ENCODE measurements at regions not wholly inside any gene's neighbourhood (a gene's known extent, or its start where the extent isn't known, plus 50 kb on each side); places are given as distances from the start of the nearest gene placed in this dataset.

DNA sequence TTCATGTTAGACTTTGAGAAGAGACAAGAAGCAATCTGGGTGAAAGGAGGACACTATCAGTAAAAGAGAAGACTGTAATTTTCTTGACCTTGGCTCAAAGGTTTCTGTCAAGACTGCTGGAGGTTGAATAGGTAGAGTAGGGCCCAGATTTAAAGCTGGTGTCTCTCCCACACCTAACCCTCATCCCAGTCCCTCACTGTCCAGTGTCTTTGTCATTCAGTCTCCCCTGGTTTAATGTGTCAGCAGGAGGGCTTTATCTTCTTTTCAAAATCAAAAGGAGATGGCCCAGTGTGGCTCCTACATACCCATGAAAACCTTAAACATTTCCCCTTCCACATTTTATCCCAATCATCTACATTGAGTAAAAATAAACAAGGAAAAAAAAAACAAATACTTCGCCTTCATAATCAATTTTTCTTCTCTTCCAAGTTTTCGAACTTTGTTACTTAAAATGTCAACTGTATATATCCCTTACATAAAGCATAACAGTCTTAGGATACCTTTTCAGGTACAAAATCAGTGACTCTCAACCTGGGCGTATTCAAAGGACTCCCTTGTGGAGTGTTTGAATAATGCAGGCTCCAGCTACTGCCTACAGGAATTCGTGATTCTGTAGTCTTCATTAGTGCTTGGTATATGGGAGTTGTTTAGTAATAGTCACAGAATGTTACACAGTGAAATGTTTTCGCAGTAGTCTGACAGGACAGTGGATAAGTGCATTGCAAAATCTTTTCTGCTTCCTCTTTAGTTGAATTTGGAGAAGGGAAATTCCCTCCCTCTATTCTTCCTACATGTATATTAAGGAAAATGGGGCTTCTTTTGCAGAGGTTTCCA lies 87.2 kb downstream of the FAT3 start:
- no peak for ATAC-seq (ENCODE audit: insufficient number of reproducible peaks, low FRiP score, low read depth)
- H3K27me3 ChIP-seq (replicated peaks; ENCODE audit: insufficient read depth): no peaks in the 10 kb centered on the region
- peaks cover 23 to 62% of the 10 kb centered on the region in 2 donors for H3K4me1 ChIP-seq (ENCODE audit: control insufficient read depth in 1 of 2, low read depth in 2 of 2)
- H3K36me3 ChIP-seq: no peaks in the 10 kb centered on the region
- DNase-seq (ENCODE audit: low spot score): no peak
- no peak overlapping the region for H3K27ac ChIP-seq
- no peaks in the 10 kb centered on the region for H3K9me3 ChIP-seq
- H3K4me3 ChIP-seq: no peak overlapping the region
- TF ChIP-seq, protein P1, sequence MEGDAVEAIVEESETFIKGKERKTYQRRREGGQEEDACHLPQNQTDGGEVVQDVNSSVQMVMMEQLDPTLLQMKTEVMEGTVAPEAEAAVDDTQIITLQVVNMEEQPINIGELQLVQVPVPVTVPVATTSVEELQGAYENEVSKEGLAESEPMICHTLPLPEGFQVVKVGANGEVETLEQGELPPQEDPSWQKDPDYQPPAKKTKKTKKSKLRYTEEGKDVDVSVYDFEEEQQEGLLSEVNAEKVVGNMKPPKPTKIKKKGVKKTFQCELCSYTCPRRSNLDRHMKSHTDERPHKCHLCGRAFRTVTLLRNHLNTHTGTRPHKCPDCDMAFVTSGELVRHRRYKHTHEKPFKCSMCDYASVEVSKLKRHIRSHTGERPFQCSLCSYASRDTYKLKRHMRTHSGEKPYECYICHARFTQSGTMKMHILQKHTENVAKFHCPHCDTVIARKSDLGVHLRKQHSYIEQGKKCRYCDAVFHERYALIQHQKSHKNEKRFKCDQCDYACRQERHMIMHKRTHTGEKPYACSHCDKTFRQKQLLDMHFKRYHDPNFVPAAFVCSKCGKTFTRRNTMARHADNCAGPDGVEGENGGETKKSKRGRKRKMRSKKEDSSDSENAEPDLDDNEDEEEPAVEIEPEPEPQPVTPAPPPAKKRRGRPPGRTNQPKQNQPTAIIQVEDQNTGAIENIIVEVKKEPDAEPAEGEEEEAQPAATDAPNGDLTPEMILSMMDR (IDR thresholded peaks at IDR 0.05): no peak

DNA sequence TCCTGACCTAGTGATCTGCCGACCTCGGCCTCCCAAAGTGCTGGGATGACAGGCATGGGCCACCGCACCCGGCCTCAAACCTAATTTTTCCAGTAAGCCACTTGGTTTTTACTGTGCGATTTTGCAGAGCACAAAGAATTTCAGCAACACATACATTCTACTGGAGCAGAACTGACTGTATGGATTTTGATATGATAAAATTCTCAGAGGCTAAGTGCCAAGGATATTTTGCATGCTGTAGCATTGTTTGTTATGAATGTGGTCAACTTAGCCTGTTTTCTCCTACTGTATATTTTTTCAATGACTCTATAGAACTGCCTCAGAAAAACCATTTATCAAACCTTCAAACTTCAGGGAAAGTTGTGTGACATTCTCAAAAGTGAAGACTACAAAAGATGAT lies 89.2 kb downstream of the FAT3 start:
- Histone ChIP-seq H3K36me3 (no peaks in the 10 kb centered on the region), H3K9me3 (no peaks in the 10 kb centered on the region), H3K4me1 (ENCODE audit: control insufficient read depth in 1 of 2, low read depth in 2 of 2) (peaks cover 10 to 43% of the 10 kb centered on the region in 2 donors), H3K4me3 (no peak overlapping the region), H3K27me3 (replicated peaks; ENCODE audit: insufficient read depth) (no peaks in the 10 kb centered on the region), H3K27ac (peak overlapping the region; percentile 72 to 81)
- no peak for DNase-seq (ENCODE audit: low spot score)
- ATAC-seq (ENCODE audit: insufficient number of reproducible peaks, low FRiP score, low read depth): no peak
- TF ChIP-seq, protein P1 (IDR thresholded peaks at IDR 0.05): no peak

DNA sequence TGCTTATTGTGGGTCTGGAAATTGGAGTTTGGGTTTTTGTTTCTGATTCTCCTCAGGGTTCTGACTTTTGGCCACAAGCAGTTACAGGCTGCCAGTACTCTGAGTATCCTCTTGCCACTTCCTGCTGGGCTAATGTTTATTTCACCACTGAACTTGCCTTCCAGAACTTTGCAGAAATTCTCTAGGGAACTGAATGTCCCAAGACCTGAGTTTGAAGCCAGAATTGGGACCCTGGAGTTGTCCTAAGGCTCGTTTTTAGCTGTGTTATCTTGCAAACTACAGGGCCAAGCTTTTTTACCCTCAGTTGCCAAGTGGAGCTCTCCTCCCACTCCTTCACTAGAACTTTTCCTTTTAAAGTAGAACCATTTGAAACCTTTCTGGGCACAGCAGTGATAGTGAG lies 89.9 kb downstream of the FAT3 start:
- no peaks in the 10 kb centered on the region for H3K36me3 ChIP-seq
- H3K4me3 ChIP-seq: peak overlapping the region; percentile 23
- ATAC-seq (ENCODE audit: insufficient number of reproducible peaks, low FRiP score, low read depth) (peak; percentile 87), DNase-seq (ENCODE audit: low spot score) (no peak)
- H3K27me3 ChIP-seq (replicated peaks; ENCODE audit: insufficient read depth): no peaks in the 10 kb centered on the region
- TF ChIP-seq, protein P1 (IDR thresholded peaks at IDR 0.05): no peak
- peak overlapping the region; percentile 72 to 81 for H3K27ac ChIP-seq
- no peaks in the 10 kb centered on the region for H3K9me3 ChIP-seq
- H3K4me1 ChIP-seq (ENCODE audit: control insufficient read depth in 1 of 2, low read depth in 2 of 2): peaks cover 10 to 39% of the 10 kb centered on the region in 2 donors

DNA sequence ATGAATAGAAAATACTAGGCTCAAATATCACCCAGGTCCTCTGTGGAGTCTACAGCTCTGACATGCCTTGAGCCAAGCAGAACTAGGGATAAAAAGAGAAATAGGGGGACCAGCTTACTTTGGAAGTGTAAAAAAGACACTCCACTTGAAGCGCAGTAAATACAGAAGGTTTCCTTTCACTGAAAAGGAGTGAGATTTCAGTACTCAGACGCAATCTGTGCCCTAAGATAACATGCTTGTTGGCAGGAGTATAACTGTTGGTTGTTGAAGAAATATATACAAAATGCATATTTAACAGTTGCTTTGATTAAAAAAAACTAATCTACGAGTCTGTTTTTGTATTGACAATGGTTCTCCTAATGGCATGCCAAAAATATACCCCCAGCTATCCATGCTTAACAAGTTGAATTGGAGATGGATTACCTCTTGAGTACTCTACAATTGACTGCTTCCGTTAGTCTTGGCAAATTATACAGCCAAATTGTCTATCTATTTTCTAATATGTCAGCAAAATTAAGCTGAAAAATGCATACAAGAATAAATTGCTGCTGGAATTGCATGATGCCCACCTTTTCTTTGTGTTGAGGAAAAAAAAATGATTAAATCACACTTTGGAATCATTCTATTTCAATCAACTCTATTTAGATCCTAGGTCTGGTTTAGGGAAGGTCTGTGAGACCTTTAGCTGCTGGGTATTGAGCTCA lies 91.6 kb downstream of the FAT3 start:
- TF ChIP-seq, protein P1 (IDR thresholded peaks at IDR 0.05): no peak
- H3K4me3 ChIP-seq: no peak overlapping the region
- H3K27ac ChIP-seq: peak overlapping the region; percentile 11 to 24
- ATAC-seq (ENCODE audit: insufficient number of reproducible peaks, low FRiP score, low read depth) (no peak), DNase-seq (ENCODE audit: low spot score) (no peak)
- H3K36me3 ChIP-seq: no peaks in the 10 kb centered on the region
- no peaks in the 10 kb centered on the region for H3K9me3 ChIP-seq
- no peaks in the 10 kb centered on the region for H3K27me3 ChIP-seq (replicated peaks; ENCODE audit: insufficient read depth)
- peaks cover 10 to 36% of the 10 kb centered on the region in 2 donors for H3K4me1 ChIP-seq (ENCODE audit: control insufficient read depth in 1 of 2, low read depth in 2 of 2)

DNA sequence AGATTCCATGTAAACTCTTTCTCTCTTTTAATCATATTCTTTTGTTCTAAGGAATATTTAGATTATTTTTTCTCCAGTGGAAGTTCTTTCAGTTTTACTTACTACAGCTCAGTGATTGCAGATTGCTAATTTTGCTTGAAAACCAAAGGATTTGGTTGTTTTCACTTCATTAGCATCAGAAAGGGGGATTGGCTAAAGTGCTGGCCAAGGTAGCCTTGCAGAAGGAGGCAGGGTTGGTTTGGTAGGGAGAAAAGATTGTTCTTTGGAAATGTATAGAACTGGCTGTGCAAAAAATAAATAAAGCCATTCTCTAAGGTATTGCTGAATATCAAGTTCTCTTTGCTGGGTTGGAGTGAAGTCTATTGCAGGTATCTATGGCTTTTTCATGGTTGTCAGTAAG lies 92.6 kb downstream of the FAT3 start:
- Histone ChIP-seq H3K4me3 (no peak overlapping the region), H3K36me3 (no peaks in the 10 kb centered on the region), H3K4me1 (ENCODE audit: control insufficient read depth in 1 of 2, low read depth in 2 of 2) (peaks cover 13 to 36% of the 10 kb centered on the region in 2 donors), H3K27me3 (replicated peaks; ENCODE audit: insufficient read depth) (no peaks in the 10 kb centered on the region), H3K27ac (no peak overlapping the region), H3K9me3 (no peaks in the 10 kb centered on the region)
- DNase-seq (ENCODE audit: low spot score) (no peak), ATAC-seq (ENCODE audit: insufficient number of reproducible peaks, low FRiP score, low read depth) (no peak)
- TF ChIP-seq, protein P1 (IDR thresholded peaks at IDR 0.05): no peak

All from thoracic aorta (tissue), 2 donors.